NCI-H1105 (cell line): ENCODE measurements at regions not wholly inside any gene's neighbourhood (a gene's known extent, or its start where the extent isn't known, plus 50 kb on each side); places are given as distances from the start of the nearest gene placed in this dataset.
A peak's percentile ranks its signal among the peaks of the same experiment; 100 is the strongest.
"Not testable (repeated sequence)": the region's sequence is repeated elsewhere in the genome, so short reads cannot be mapped to it uniquely, and the experiment has no call there.

Source experiments
- DNase-seq: peaks from one replicate; lab custom pipeline; 2025; lab: John Stamatoyannopoulos, UW

- not testable (repeated sequence) for DNase-seq
These were observed 347.4 kb downstream of the MAGEE1 start for GRCh38 chrX:76774912-76775311.

GRCh38 chrX:76796311-76796710 lies 368.8 kb downstream of the MAGEE1 start:
- DNase-seq = no peak

- no peak for DNase-seq
These were observed 375.2 kb downstream of the MAGEE1 start for GRCh38 chrX:76802708-76803107.

GRCh38 chrX:76815754-76816153 lies 388.2 kb downstream of the MAGEE1 start:
- no peak for DNase-seq

GRCh38 chrX:76817279-76817678 lies 389.8 kb downstream of the MAGEE1 start:
- DNase-seq = not testable (repeated sequence)

- no peak for DNase-seq
These were observed 393.8 kb downstream of the MAGEE1 start for GRCh38 chrX:76821276-76821675.

- no peak for DNase-seq
These were observed 400.2 kb downstream of the MAGEE1 start for GRCh38 chrX:76827672-76828071.

GRCh38 chrX:76840902-76841301 lies 413.4 kb downstream of the MAGEE1 start:
- not testable (repeated sequence) for DNase-seq

GRCh38 chrX:76850851-76851250 lies 423.3 kb downstream of the MAGEE1 start:
- no peak for DNase-seq

- DNase-seq = no peak
These were observed 435.0 kb downstream of the MAGEE1 start for GRCh38 chrX:76862509-76862908.

GRCh38 chrX:76893930-76894329 lies 466.4 kb downstream of the MAGEE1 start:
- no peak for DNase-seq

GRCh38 chrX:76915836-76916235 lies 488.3 kb downstream of the MAGEE1 start:
- DNase-seq = no peak

- DNase-seq = no peak
These were observed 490.5 kb downstream of the MAGEE1 start for GRCh38 chrX:76918033-76918432.

- DNase-seq = no peak
These were observed 492.3 kb downstream of the MAGEE1 start for GRCh38 chrX:76919761-76920160.

- no peak for DNase-seq
These were observed 493.1 kb downstream of the MAGEE1 start for GRCh38 chrX:76920607-76921006.

GRCh38 chrX:76921176-76921575 lies 493.7 kb downstream of the MAGEE1 start:
- no peak for DNase-seq

GRCh38 chrX:76922100-76922499 lies 494.6 kb downstream of the MAGEE1 start:
- DNase-seq = no peak

- DNase-seq = not testable (repeated sequence)
These were observed 497.1 kb downstream of the MAGEE1 start for GRCh38 chrX:76924616-76925015.

GRCh38 chrX:76931518-76931917 lies 504.0 kb downstream of the MAGEE1 start:
- no peak for DNase-seq

GRCh38 chrX:76957485-76957884 lies 489.7 kb upstream of the FGF16 start:
- no peak for DNase-seq

- peak; percentile 3 for DNase-seq
These were observed 475.5 kb upstream of the FGF16 start for GRCh38 chrX:76971393-76972376.

- DNase-seq = no peak
These were observed 469.7 kb upstream of the FGF16 start for GRCh38 chrX:76977452-76977851.

- DNase-seq = no peak
These were observed 459.8 kb upstream of the FGF16 start for GRCh38 chrX:76987381-76987780.

GRCh38 chrX:76996641-76997040 lies 450.5 kb upstream of the FGF16 start:
- DNase-seq = no peak
